GM20000 (cell line): ENCODE measurements at regions not wholly inside any gene's neighbourhood (a gene's known extent, or its start where the extent isn't known, plus 50 kb on each side); places are given as distances from the start of the nearest gene placed in this dataset.

Experiments used
- DNase-seq: peaks from one replicate; pipeline ENCODE4 v3.0.0; 2012; ENCODE audit warnings: low spot score
- TF ChIP-seq, protein P1 (sequence below): IDR thresholded peaks from 2 replicates; pipeline ENCODE4 v1.5.1; 2012; ENCODE audit warnings: mild to moderate bottlenecking, control low read depth; ENCODE audit errors: extremely low read depth, missing control alignments

DNA sequence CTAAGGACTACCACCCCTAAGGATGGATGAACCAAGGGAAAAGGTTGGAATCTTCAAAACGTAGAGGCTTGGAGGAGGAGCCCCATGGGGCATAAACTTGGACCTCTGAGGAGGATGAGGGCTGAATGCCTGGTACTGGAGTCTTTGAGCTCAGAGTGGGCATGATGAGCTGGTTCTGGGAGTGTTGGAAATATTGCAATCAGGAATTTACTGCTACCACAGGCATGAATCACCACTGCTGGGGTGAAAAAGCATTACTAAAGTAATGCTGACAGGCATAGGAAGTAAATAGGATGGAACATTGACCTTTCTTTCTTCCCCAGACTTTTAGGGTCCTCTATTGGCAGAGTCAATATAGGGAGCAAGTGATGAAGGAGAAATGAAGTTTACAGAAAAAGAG lies 105.8 kb upstream of the RPS6KA3 start:
- DNase-seq, result no peak
- TF ChIP-seq, protein P1, sequence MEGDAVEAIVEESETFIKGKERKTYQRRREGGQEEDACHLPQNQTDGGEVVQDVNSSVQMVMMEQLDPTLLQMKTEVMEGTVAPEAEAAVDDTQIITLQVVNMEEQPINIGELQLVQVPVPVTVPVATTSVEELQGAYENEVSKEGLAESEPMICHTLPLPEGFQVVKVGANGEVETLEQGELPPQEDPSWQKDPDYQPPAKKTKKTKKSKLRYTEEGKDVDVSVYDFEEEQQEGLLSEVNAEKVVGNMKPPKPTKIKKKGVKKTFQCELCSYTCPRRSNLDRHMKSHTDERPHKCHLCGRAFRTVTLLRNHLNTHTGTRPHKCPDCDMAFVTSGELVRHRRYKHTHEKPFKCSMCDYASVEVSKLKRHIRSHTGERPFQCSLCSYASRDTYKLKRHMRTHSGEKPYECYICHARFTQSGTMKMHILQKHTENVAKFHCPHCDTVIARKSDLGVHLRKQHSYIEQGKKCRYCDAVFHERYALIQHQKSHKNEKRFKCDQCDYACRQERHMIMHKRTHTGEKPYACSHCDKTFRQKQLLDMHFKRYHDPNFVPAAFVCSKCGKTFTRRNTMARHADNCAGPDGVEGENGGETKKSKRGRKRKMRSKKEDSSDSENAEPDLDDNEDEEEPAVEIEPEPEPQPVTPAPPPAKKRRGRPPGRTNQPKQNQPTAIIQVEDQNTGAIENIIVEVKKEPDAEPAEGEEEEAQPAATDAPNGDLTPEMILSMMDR, result no peak

DNA sequence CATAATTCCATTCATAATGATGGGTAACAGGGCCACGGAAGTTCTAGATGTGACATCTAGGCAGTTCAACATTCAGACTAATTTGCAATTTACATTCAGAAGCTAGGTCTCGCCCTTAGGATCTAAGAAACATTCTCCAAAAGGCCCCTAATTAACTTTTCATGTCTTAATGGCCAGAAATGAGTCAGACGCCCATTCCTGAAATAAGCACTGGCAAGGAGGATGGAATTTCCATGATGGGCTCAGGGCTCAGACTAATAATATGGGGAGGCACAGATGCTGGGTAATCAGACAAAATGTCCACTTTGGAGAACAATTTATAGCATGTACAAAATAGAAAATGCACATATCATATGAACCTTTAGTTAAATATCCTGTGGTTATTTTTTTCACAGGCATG lies 102.8 kb upstream of the RPS6KA3 start:
- TF ChIP-seq, protein P1, result no peak
- DNase-seq, result no peak

DNA sequence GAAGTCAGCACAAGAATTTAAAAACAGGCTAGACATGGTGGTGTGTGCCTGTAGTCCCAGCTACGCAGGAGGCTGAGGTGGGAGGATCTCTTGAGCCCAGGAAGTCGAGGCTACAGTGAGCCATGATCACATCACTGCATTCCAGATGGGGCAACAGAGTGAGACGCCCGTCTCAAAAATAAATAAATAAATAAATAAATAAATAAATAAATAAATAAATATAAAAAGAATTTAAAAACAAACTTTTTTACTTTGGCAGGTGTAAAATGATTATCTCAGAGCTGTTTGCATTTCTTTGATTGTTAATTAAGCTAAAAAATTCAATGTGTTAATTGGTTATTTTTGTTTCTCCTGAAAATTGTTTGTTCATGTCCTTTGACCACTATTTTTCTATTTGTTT lies 97.5 kb upstream of the RPS6KA3 start:
- DNase-seq, result no peak
- TF ChIP-seq, protein P1, result no peak

DNA sequence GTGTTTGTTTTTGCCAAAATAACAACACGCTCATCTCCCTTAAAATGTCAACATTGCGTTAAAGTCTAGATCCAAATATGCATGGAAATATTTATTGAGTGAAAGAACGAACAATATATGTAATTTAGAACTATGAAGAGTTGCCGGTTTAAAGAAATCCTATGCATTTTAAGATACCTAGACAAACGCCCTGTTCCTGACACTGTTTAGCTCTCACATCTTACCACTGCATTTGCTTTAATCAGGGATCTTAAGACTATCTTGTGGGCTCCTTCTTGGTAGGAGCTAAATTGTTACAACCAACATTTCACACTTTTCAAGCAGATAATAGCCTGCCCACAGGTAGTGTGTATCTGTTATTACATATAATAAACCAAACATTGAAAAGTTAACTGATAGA lies 96.6 kb upstream of the RPS6KA3 start:
- no peak for DNase-seq

DNA sequence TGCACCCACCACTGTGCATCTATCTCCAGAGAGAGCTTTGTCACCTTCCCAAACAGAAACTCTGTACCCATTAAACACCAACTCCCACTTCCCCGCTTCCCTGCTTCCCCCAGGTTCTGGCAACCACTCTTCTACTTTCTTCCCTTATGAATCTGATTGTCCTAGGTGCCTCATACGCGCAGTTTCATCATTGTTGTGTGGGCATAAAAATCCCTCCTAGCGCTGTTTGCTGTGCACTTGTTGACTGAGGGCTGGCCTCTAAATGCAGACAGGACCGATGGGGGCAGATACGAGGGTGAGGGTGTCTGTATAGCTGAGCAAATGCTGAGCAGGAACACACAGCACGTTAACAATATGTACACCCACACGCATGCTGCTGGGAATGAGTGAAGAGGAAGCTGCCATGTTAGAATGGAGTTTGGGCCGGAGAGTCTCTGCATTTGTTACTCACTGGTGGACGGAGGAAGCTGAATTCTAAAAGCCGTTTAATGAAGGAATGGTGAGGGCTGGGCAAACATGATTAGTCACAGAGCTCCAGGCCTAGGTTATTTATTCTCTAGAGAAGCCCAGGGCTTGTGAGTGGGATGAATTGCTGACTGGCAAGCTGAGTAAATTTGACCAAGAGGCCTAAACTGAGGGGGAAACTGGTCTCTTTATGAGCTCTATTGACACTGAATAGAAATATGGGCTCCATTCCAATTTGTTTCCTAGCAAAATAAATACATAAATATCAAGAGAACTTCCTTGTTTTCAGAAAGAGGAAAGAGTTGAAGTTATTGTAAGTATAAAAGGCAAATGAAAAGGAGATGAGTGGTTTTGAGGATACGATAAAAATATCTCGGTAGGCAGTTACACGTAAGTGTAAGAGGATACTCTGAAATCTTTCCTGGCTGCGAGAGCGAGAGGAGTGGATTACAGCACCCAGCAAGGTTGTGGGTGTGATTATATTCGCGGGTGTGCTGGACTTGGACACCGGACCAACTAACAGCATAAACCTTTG lies 95.9 kb upstream of the RPS6KA3 start:
- TF ChIP-seq, protein P1, result no peak
- DNase-seq, result no peak

More for the DNA sequence above, 96.6 kb upstream of the RPS6KA3 start:
- TF ChIP-seq, protein P1, result no peak

DNA sequence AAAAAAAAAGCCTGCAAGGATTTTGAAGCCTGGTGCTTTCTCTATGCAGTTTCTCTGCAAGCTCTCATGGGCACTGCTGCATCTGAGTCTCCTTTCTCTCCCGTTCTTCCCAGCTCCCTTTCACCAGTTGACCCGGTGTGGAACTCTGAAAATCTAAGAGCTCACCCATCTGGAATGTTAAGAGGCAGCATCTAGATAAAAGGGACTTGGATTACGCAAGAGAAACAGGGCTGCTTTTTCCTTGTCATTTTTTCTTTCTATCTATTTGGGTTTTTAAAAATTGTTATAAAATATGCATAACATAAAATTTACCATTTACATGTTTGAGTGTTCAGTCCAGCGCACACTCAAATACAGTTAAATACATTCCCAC lies 95.2 kb upstream of the RPS6KA3 start:
- TF ChIP-seq, protein P1, result no peak
- DNase-seq, result no peak

DNA sequence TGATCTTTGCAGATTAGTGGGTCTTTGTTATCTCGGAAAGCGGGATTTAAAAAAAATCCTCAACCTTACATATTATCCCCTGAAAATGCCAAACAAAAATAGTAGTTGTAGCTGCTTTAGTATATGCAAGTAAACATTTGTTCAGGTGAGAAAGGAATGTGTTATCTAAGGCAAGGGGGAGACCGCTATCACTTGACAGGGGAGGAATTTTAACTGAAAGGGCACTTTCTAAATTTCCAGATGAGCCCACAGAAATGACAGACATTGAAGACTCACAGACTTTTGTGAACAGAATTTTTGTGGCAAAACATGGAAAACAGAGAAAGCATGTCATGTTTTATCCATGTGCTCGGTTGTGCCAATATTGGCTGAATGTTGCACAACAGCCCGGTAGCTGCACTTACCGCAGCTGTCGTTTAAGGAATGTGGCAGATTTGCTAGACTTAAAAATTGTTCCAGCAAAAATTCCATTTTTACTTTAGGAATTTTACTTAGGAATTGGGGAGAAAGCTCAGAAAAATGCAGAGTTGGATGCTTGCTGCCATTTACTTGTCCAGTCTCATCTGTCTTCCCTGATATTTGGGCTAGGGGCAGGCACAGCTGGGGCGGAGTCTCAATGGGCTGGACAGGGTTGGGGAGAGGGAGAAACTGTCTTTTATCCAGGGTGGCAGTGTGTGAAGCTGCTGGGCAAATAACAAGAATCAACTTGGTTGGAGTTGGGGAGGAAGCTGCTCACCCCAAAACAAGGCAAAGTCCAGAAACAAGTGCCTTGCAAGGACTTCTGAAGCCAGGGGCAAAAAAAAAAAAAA lies 94.6 kb upstream of the RPS6KA3 start:
- TF ChIP-seq, protein P1, result no peak
- DNase-seq, result no peak
